OCI-LY1 (cell line): ENCODE measurements at regions not wholly inside any gene's neighbourhood (a gene's known extent, or its start where the extent isn't known, plus 50 kb on each side); places are given as distances from the start of the nearest gene placed in this dataset.

Experiments used
- H2AFZ ChIP-seq: fragments of 200-600 bp; sonication (generic), shearing (Covaris generic); 2 replicates; pipeline ENCODE4 v1.6.0; 2014; ENCODE audit warnings: antibody characterized with exemption, mild to moderate bottlenecking, low read length
- H3F3A ChIP-seq: fragments of 200-600 bp; sonication (generic), shearing (Covaris generic); 2 replicates; pipeline ENCODE4 v1.6.0; 2014; ENCODE audit warnings: mild to moderate bottlenecking, antibody characterized with exemption, low read length, moderate library complexity; ENCODE audit not compliant: insufficient read depth
- H3K27ac ChIP-seq: fragments of 200-600 bp; sonication (generic); 2 replicates; pipeline ENCODE4 v1.5.1; 2014; ENCODE audit warnings: low read length, mixed run types, mild to moderate bottlenecking, low read depth; ENCODE audit not compliant: poor library complexity, severe bottlenecking
- H3K27me3 ChIP-seq: fragments of 200-600 bp; sonication (generic); 2 replicates; pipeline ENCODE4 v1.6.0; 2014; ENCODE audit warnings: antibody characterized with exemption, mild to moderate bottlenecking, low read length, moderate library complexity; ENCODE audit not compliant: insufficient read depth
- H3K36me3 ChIP-seq: fragments of 200-600 bp; sonication (generic); 2 replicates; pipeline ENCODE4 v1.6.1; 2014; ENCODE audit warnings: mild to moderate bottlenecking, antibody characterized with exemption, low read length, moderate library complexity, mixed read lengths; ENCODE audit not compliant: insufficient read depth
- H3K4me1 ChIP-seq: fragments of 200-600 bp; sonication (generic); 2 replicates; pipeline ENCODE4 v1.5.1; 2014; ENCODE audit warnings: mild to moderate bottlenecking, low read length, moderate library complexity; ENCODE audit not compliant: insufficient read depth, severe bottlenecking
- H3K4me2 ChIP-seq: fragments of 200-600 bp; sonication (generic), shearing (Covaris generic); 2 replicates; pipeline ENCODE4 v1.6.1; 2014; ENCODE audit warnings: low read length
- H3K4me3 ChIP-seq: fragments of 200-600 bp; sonication (generic); 2 replicates; pipeline ENCODE4 v1.5.1; 2014; ENCODE audit warnings: low read length, low read depth, mild to moderate bottlenecking, mixed read lengths; ENCODE audit not compliant: poor library complexity, severe bottlenecking
- H3K79me2 ChIP-seq: fragments of 200-600 bp; shearing (Covaris generic); 2 replicates; pipeline ENCODE4 v1.6.1; 2016; ENCODE audit warnings: mixed run types, low read length, mixed read lengths; ENCODE audit not compliant: insufficient read depth
- H3K9ac ChIP-seq: fragments of 200-600 bp; sonication (generic), shearing (Covaris generic); 2 replicates; pipeline ENCODE4 v1.6.1; 2014; ENCODE audit warnings: mild to moderate bottlenecking, low read length, mixed read lengths
- H3K9me2 ChIP-seq: fragments of 200-600 bp; sonication (generic), shearing (Covaris generic); 2 replicates; pipeline ENCODE4 v1.6.1; 2014; ENCODE audit warnings: low read depth, mild to moderate bottlenecking, low read length, mixed read lengths
- H3K9me3 ChIP-seq: fragments of 200-600 bp; shearing (Covaris generic); 2 replicates; pipeline ENCODE4 v1.6.1; 2014; ENCODE audit warnings: low read length, mixed read lengths
- H4K20me1 ChIP-seq: fragments of 200-600 bp; sonication (generic), shearing (Covaris generic); 2 replicates; pipeline ENCODE4 v1.6.0; 2016; ENCODE audit warnings: mild to moderate bottlenecking, low read length; ENCODE audit not compliant: insufficient read depth
- CTCF ChIP-seq: fragments of 200-600 bp; sonication (generic), shearing (Covaris generic); IDR thresholded peaks from 2 replicates; pipeline ENCODE4 v1.5.1; 2017; ENCODE audit warnings: mild to moderate bottlenecking, antibody characterized with exemption, low read length, moderate library complexity, mixed read lengths
- EZH2 ChIP-seq: fragments of 200-600 bp; sonication (generic), shearing (Covaris generic); IDR thresholded peaks from 2 replicates; pipeline ENCODE4 v1.8.0; 2017; ENCODE audit warnings: borderline replicate concordance, mixed run types, mild to moderate bottlenecking, antibody characterized with exemption, low read length, moderate library complexity, mixed read lengths

GRCh38 chr5:13063088-13063487 is 881.4 kb downstream of the DNAH5 start:
- Histone ChIP-seq H3K27ac (no peak overlapping the region), H3K9me3 (no peaks in the 10 kb centered on the region), H2AFZ (no peak overlapping the region), H3K4me2 (no peak overlapping the region), H3K4me1 (no peaks in the 10 kb centered on the region), H3K27me3 (no peaks in the 10 kb centered on the region), H3K36me3 (no peaks in the 10 kb centered on the region), H3K79me2 (no peaks in the 10 kb centered on the region), H3K9me2 (no peaks in the 10 kb centered on the region), H3F3A (no peaks in the 10 kb centered on the region), H3K4me3 (no peak overlapping the region), H3K9ac (no peak overlapping the region), H4K20me1 (no peaks in the 10 kb centered on the region)
- TF ChIP-seq EZH2: no peak
- TF ChIP-seq CTCF: no peak

- Histone ChIP-seq H3K79me2 (no peaks in the 10 kb centered on the region), H3K27me3 (no peaks in the 10 kb centered on the region), H3F3A (no peaks in the 10 kb centered on the region), H3K4me1 (no peaks in the 10 kb centered on the region), H4K20me1 (no peaks in the 10 kb centered on the region), H3K9me2 (no peaks in the 10 kb centered on the region), H3K4me2 (no peak overlapping the region), H3K9me3 (no peaks in the 10 kb centered on the region), H3K9ac (no peak overlapping the region), H2AFZ (no peak overlapping the region), H3K4me3 (no peak overlapping the region), H3K27ac (no peak overlapping the region), H3K36me3 (no peaks in the 10 kb centered on the region)
- TF ChIP-seq EZH2 (no peak), CTCF (no peak)
Observed at GRCh38 chr5:13045897-13046551, 898.5 kb downstream of the DNAH5 start.

GRCh38 chr5:13034061-13034460 is 910.4 kb downstream of the DNAH5 start:
- Histone ChIP-seq H3K36me3 (no peaks in the 10 kb centered on the region), H3K79me2 (no peaks in the 10 kb centered on the region), H3K4me3 (no peak overlapping the region), H3K9ac (no peak overlapping the region), H3K4me2 (no peak overlapping the region), H4K20me1 (no peaks in the 10 kb centered on the region), H2AFZ (no peak overlapping the region), H3K9me2 (no peaks in the 10 kb centered on the region), H3F3A (no peaks in the 10 kb centered on the region), H3K27me3 (no peaks in the 10 kb centered on the region), H3K27ac (no peak overlapping the region), H3K4me1 (no peaks in the 10 kb centered on the region), H3K9me3 (no peaks in the 10 kb centered on the region)
- no peak for TF ChIP-seq CTCF
- no peak for TF ChIP-seq EZH2
